ENCODE measurements at regions not wholly inside any gene's neighbourhood (a gene's known extent, or its start where the extent isn't known, plus 50 kb on each side); places are given as distances from the start of the nearest gene placed in this dataset.

DNA sequence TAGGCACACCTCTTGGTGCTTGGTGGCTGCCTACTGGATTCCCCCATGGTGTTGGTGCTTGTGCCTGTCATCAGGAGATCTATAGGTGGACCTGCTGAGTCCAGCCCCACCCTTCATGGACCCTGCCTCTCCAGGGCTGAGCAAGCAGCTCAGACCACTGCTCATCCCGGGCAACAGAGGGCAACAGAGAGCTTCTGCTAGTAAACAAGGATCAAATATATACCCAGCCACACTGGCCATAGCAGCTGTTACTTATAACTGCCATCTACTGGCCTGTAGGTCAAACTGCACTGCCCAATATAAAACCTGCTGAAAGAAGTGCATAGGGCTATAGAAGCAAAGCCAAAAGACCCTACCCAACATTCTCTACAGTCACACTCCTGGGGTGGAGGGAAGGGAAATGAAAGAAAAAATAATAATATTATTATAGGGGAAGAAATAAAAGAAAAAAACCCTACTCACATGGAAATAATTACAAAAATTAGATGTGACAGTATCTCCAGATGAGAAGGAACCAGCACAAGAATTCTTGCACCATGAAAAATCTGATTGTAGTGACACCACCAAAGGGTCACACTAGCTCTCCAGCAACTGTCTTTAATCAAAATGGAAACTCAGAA is 54.9 kb upstream of the ZNF800 start:
- no peak overlapping the region for H2AFZ ChIP-seq (ENCODE audit: low read depth)
- peaks cover 5% of the 10 kb centered on the region; the same call in 1 of the 2 replicates for H3K9me3 ChIP-seq
- H3K9me2 ChIP-seq: no peaks in the 10 kb centered on the region; the same call in 1 of the 2 replicates
- TF ChIP-seq TEAD4 (IDR thresholded peaks at IDR 0.05; ENCODE audit: borderline replicate concordance, insufficient read depth) (no peak), GATA2 (CRISPR knock-in tag; IDR thresholded peaks at IDR 0.05) (no peak), USF1 (IDR thresholded peaks at IDR 0.05; ENCODE audit: borderline replicate concordance, low read depth) (no peak), SMC3 (IDR thresholded peaks at IDR 0.05; ENCODE audit: low read depth, low read length) (peak; percentile 51), CHD2 (IDR thresholded peaks at IDR 0.05; ENCODE audit: low read length, partially characterized antibody) (no peak), RFX5 (IDR thresholded peaks at IDR 0.05; ENCODE audit: low read length) (no peak), CTCF (IDR thresholded peaks at IDR 0.05) (peak; percentile 66), RAD21 (IDR thresholded peaks at IDR 0.05; ENCODE audit: low read length) (peak; percentile 64)
- H3K27ac ChIP-seq (ENCODE audit: low read depth in 2 of 2, low read length in 1 of 2): no peak overlapping the region
- no peaks in the 10 kb centered on the region for H3K36me3 ChIP-seq (replicated peaks in 1 of 2; ENCODE audit: control insufficient read depth in 1 of 2, insufficient read depth in 2 of 2, low read length in 1 of 2)
- H3K4me1 ChIP-seq (ENCODE audit: control insufficient read depth in 1 of 2, insufficient read depth in 2 of 2, low read depth in 1 of 2, low read length in 1 of 2): no peaks in the 10 kb centered on the region
- no peak overlapping the region for H3K4me2 ChIP-seq
- WGBS (ENCODE audit: low lambda C conversion rate): 0% methylated on average over 1 of the region's 1 CpG
- H3F3A ChIP-seq (replicated peaks; ENCODE audit: insufficient read depth): no peaks in the 10 kb centered on the region
- H3K4me3 ChIP-seq (ENCODE audit: low read depth in 2 of 2, low read length in 1 of 2): no peak overlapping the region
- no peaks in the 10 kb centered on the region for H4K20me1 ChIP-seq (ENCODE audit: insufficient read depth)
- ChIA-PET CTCF (interaction anchor here (0.6 to 1.9 kb wide), 13 partner anchors 9 to 762 kb away, joined by 3 to 5 read pairs (median 3); no protein-coding TSS in a partner anchor), POLR2A (no interaction called here)
- H3K79me2 ChIP-seq (ENCODE audit: insufficient read depth): no peaks in the 10 kb centered on the region
- peak; percentile 42 for DNase-seq
- no peak overlapping the region for H3K9ac ChIP-seq
- no peaks in the 10 kb centered on the region for H3K27me3 ChIP-seq (ENCODE audit: insufficient read depth)

GRCh38 chr7:127446842-127447241 is 54.3 kb upstream of the ZNF800 start:
- H3K9me2 ChIP-seq: no peaks in the 10 kb centered on the region; the same call in 1 of the 2 replicates
- no peak for TF ChIP-seq FOSL2 (IDR thresholded peaks at IDR 0.05; ENCODE audit: borderline replicate concordance, low read depth)

More at GRCh38 chr7:127446842-127447241, 54.3 kb upstream of the ZNF800 start:
- H3K4me2 ChIP-seq: no peak overlapping the region
- no peaks in the 10 kb centered on the region for H3K4me1 ChIP-seq (ENCODE audit: control insufficient read depth in 1 of 2, insufficient read depth in 2 of 2, low read depth in 1 of 2, low read length in 1 of 2)
- no peaks in the 10 kb centered on the region for H4K20me1 ChIP-seq (ENCODE audit: insufficient read depth)
- H3K9me3 ChIP-seq: peaks cover 5% of the 10 kb centered on the region; the same call in 1 of the 2 replicates
- no peak overlapping the region for H2AFZ ChIP-seq (ENCODE audit: low read depth)
- DNase-seq: no peak
- H3K27me3 ChIP-seq (ENCODE audit: insufficient read depth): no peaks in the 10 kb centered on the region
- no peaks in the 10 kb centered on the region for H3K36me3 ChIP-seq (replicated peaks in 1 of 2; ENCODE audit: control insufficient read depth in 1 of 2, insufficient read depth in 2 of 2, low read length in 1 of 2)
- ChIA-PET CTCF (interaction anchor here (0.6 to 1.9 kb wide), 12 partner anchors 9 to 763 kb away, joined by 3 to 5 read pairs (median 4); no protein-coding TSS in a partner anchor), POLR2A (no interaction called here)
- H3F3A ChIP-seq (replicated peaks; ENCODE audit: insufficient read depth): no peaks in the 10 kb centered on the region
- H3K9ac ChIP-seq: no peak overlapping the region
- no peaks in the 10 kb centered on the region for H3K79me2 ChIP-seq (ENCODE audit: insufficient read depth)
- no peak overlapping the region for H3K4me3 ChIP-seq (ENCODE audit: low read depth in 2 of 2, low read length in 1 of 2)
- H3K27ac ChIP-seq (ENCODE audit: low read depth in 2 of 2, low read length in 1 of 2): no peak overlapping the region
- 36% methylated on average over 2 of the region's 2 CpGs for WGBS (ENCODE audit: low lambda C conversion rate)
